NT2/D1 (cell line): ENCODE measurements at regions not wholly inside any gene's neighbourhood (a gene's known extent, or its start where the extent isn't known, plus 50 kb on each side); places are given as distances from the start of the nearest gene placed in this dataset.

ENCODE experiments used
- SUZ12 ChIP-seq: IDR thresholded peaks from 2 replicates; pipeline ENCODE4 v1.6.1; 2011; ENCODE audit not compliant: insufficient read length, insufficient read depth; ENCODE audit errors: extremely low read depth
- YY1 ChIP-seq: IDR thresholded peaks from 2 replicates; pipeline ENCODE4 v1.6.1; 2011; ENCODE audit not compliant: insufficient read length, insufficient read depth
- ZNF274 ChIP-seq: IDR thresholded peaks from 2 replicates; pipeline ENCODE4 v1.6.1; 2011; ENCODE audit warnings: mild to moderate bottlenecking, low read depth, low read length

DNA sequence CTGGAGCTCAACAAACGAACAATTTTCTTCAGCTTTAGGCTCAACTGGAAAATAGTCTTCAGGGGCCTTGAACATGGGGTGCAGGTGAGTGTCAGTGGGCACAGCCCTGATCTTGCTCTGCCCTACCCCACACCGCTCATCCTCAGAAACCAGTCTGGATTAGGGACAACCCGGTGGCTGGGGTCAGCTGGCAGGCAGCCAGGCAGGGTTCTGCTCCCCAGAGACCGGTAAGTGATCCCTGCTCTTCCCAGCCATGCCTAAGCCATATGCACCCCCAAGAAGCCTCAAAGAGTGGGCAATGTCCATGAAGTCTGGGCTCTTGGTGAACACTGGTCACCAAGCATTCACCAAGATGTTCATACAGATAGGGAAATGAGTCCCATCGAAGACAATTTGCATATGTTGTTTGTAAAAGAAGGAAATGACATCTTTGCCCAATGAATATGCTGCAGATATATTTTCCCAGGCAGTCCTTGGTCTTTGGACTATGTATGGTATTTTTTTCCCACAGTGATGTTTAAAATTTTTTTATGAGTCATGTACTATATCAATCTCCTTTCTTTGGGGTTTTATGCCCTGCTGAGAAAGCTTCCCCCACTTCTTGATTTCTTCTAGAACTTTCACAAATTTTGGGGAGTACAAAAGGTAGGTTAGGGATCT, 63.9 kb upstream of the VASH1 start:
- TF ChIP-seq ZNF274 (no peak), YY1 (no peak), SUZ12 (no peak)
